GM12865 (cell line): ENCODE measurements at regions not wholly inside any gene's neighbourhood (a gene's known extent, or its start where the extent isn't known, plus 50 kb on each side); places are given as distances from the start of the nearest gene placed in this dataset.

ENCODE experiments used
- DNase-seq: peaks from one replicate; pipeline ENCODE4 v3.0.0; 2010; ENCODE audit warnings: low read depth
- H3K4me3 ChIP-seq: 2 replicates; pipeline ENCODE4 v1.5.1; 2011; ENCODE audit warnings: mild to moderate bottlenecking, low read depth, low read length, control low read depth
- TF ChIP-seq, protein P1 (sequence below): IDR thresholded peaks from 2 replicates; pipeline ENCODE4 v1.5.1; 2011; ENCODE audit warnings: low read length, control low read depth, low read depth, inconsistent platforms; ENCODE audit not compliant: insufficient read depth; ENCODE audit errors: missing control alignments

DNA sequence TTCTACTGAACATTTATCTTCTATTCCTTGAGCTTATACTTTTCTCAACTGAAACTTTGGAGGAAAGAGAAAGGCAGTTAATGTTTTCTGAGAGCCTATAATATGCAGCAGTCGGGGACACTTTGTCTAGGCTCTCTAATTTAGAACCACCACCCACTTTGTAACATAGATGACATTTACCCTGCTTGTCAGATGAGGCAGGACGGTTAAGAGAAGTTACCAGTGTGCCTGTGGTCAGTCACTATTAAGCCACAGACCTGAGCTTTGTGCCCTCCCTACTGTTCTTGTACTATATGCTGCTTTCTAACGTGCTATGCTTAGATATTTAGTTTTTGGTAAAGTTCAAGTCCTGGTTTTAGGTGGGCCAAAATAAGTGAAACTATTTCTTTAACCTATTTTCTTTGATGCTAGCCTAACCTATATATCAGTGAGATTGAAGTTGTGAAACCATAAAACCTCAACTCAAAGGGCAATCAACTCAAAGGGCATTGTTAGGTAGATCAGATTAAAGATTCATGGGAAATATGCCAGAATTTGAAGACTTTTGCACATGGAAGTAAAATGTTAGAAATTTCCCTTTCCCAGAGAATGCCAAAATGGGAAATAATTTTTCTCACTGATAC is 156.5 kb upstream of the AGR3 start:
- H3K4me3 ChIP-seq: no peak overlapping the region
- TF ChIP-seq, protein P1, sequence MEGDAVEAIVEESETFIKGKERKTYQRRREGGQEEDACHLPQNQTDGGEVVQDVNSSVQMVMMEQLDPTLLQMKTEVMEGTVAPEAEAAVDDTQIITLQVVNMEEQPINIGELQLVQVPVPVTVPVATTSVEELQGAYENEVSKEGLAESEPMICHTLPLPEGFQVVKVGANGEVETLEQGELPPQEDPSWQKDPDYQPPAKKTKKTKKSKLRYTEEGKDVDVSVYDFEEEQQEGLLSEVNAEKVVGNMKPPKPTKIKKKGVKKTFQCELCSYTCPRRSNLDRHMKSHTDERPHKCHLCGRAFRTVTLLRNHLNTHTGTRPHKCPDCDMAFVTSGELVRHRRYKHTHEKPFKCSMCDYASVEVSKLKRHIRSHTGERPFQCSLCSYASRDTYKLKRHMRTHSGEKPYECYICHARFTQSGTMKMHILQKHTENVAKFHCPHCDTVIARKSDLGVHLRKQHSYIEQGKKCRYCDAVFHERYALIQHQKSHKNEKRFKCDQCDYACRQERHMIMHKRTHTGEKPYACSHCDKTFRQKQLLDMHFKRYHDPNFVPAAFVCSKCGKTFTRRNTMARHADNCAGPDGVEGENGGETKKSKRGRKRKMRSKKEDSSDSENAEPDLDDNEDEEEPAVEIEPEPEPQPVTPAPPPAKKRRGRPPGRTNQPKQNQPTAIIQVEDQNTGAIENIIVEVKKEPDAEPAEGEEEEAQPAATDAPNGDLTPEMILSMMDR: no peak
- no peak for DNase-seq

DNA sequence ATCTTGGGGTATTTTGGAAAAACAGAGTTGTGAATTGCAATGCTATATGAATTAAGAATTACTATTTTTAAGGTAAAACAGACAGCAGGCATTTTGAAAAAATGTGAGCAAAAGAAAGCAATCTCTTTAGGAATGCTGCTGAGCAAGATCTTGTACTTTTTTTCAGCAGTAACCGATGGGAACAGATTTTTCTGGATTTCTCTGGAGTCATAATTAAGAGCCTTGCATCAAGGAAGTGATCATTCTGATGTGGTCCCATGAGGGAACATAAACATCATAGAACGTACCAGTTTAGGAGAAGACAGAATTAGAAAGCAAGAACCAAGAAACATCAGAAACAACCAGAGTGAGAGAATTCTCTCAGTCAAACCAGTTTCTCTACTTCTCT is 157.0 kb upstream of the AGR3 start:
- no peak for DNase-seq

DNA sequence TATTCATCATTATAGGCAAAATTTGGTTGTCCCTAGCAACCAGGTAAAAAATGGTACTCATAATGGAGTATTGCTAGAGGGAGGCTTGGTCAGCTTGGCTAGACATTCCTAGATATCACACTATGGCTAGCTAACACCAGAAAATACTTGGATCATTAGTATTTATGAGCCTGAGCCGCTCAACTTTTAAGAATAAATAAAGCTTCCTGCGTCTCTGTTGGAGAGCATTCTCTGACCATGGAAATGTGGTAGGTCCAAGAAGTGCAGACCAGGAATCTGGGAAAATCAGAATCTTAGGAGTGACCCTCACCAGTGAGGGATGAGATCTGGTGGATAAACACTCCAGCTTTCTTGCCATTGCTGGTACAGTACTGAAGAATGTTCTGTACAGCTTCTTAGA is 157.6 kb upstream of the AGR3 start:
- TF ChIP-seq, protein P1: no peak
- DNase-seq: no peak

More for the DNA sequence above, 157.0 kb upstream of the AGR3 start:
- TF ChIP-seq, protein P1: no peak
- no peak overlapping the region for H3K4me3 ChIP-seq

DNA sequence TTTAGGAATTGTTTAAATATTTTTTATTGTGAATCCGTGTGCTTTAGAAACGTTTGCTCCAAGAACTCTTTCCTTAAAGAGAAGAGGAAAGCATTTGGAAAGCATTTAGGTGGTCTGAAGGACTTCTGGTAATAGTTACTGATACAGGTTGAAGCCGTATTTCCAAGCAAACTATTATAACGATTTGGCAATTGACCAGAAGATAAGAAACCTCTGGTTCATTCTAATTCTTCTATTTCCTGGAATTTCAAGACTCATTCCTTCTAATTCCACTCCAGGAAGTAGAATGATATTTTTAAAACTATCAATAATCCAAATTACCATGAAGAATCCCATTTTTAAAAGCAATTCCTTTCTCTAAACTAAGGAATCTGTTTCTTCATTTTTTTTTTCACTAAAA is 158.9 kb upstream of the AGR3 start:
- H3K4me3 ChIP-seq: no peak overlapping the region
- TF ChIP-seq, protein P1: no peak
- no peak for DNase-seq

More for the DNA sequence above, 157.6 kb upstream of the AGR3 start:
- H3K4me3 ChIP-seq: no peak overlapping the region

DNA sequence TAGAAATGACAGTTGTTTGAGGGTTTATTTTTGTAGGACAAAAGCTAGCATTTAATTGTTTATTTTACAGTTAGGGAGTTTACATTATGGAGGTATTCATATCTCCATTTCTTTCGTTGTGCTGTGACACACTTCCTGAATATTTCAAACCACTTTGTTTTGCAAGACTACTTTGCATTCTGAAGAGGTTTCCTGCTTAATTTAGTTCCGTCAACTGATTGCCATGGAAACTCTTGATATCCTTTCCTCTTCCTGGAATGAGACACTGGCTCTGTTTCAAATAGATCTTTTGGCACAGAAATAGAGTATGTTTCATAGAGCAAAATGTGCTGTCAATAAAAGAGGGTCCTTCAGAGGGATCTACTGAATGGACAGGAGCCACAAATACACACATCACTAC is 159.5 kb upstream of the AGR3 start:
- TF ChIP-seq, protein P1: no peak
- DNase-seq: no peak
- H3K4me3 ChIP-seq: no peak overlapping the region

DNA sequence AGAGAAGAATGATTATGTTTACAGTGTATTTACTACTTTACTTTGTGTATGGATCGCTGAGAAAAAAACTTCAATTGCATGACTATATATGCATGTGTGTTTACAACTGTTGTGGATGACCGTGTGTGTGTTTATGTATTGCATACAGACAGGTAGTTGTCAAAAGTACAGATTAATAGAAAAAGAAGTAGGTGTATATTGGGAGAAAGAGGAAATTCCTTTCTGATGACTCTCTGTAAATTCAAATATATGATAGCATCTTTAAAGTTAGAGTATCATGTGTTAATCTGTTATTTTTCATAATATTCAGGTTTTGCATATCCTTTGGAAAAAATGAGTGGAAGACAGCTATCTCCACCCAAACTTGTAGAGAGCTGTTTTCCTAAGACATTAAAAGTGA is 160.4 kb upstream of the AGR3 start:
- TF ChIP-seq, protein P1: no peak
- no peak overlapping the region for H3K4me3 ChIP-seq
- no peak for DNase-seq
